Neural cell (in vitro differentiated cells): ENCODE measurements at regions not wholly inside any gene's neighbourhood (a gene's known extent, or its start where the extent isn't known, plus 50 kb on each side); places are given as distances from the start of the nearest gene placed in this dataset.

Source experiments
- H2AFZ ChIP-seq: fragments of 200-600, 300-800 bp; sonication (generic), shearing (Covaris generic); 2 replicates; pipeline ENCODE4 v1.6.0; 2014; ENCODE audit warnings: low read depth, mild to moderate bottlenecking, antibody characterized with exemption, low read length, moderate library complexity
- H3F3A ChIP-seq: fragments of 200-600 bp; shearing (Covaris generic); 2 replicates; pipeline ENCODE4 v1.6.1; 2016; ENCODE audit warnings: mild to moderate bottlenecking, moderate library complexity, mixed read lengths, antibody characterized with exemption, low read length; ENCODE audit not compliant: insufficient read depth, poor library complexity, severe bottlenecking
- H3K27ac ChIP-seq: fragments of 200-600, 300-800 bp; sonication (generic), shearing (Covaris generic); 2 replicates; pipeline ENCODE4 v1.5.1; 2014; ENCODE audit warnings: mild to moderate bottlenecking, low read length, moderate library complexity
- H3K27me3 ChIP-seq: fragments of 300-800, 200-600 bp; sonication (generic), shearing (Covaris generic); 2 replicates; pipeline ENCODE4 v1.6.0; 2014; ENCODE audit warnings: mild to moderate bottlenecking, low read depth, low read length, moderate library complexity; ENCODE audit not compliant: insufficient read depth
- H3K36me3 ChIP-seq: fragments of 300-800, 200-600 bp; sonication (generic), shearing (Covaris generic); 2 replicates; pipeline ENCODE4 v1.5.1; 2014; ENCODE audit warnings: mild to moderate bottlenecking, antibody characterized with exemption, low read length, moderate library complexity; ENCODE audit not compliant: insufficient read depth
- H3K4me2 ChIP-seq: fragments of 300-800, 200-600 bp; sonication (generic), shearing (Covaris generic); 2 replicates; pipeline ENCODE4 v1.6.0; 2014; ENCODE audit warnings: mild to moderate bottlenecking, low read length
- H3K4me3 ChIP-seq: fragments of 300-800, 200-600 bp; sonication (generic), shearing (Covaris generic); 2 replicates; pipeline ENCODE4 v1.5.1; 2014; ENCODE audit warnings: mild to moderate bottlenecking, low read length, moderate library complexity
- H3K79me2 ChIP-seq: fragments of 200-600 bp; shearing (Covaris generic); replicated peaks from 2 replicates; pipeline ENCODE4 v1.6.0; 2014; ENCODE audit warnings: mild to moderate bottlenecking, low read length, moderate library complexity; ENCODE audit not compliant: insufficient read depth
- H3K9ac ChIP-seq: fragments of 300-800, 200-600 bp; sonication (generic), shearing (Covaris generic); 2 replicates; pipeline ENCODE4 v1.6.1; 2016; ENCODE audit warnings: mild to moderate bottlenecking, low read length, mixed read lengths
- H3K9me2 ChIP-seq: fragments of 200-600 bp; shearing (Covaris generic); 2 replicates; pipeline ENCODE4 v1.6.1; 2016; ENCODE audit warnings: mild to moderate bottlenecking, low read length, mixed read lengths; ENCODE audit not compliant: insufficient read depth
- H3K9me3 ChIP-seq: fragments of 200-600, 300-800 bp; sonication (generic), shearing (Covaris generic); 2 replicates; pipeline ENCODE4 v1.6.1; 2016; ENCODE audit warnings: mild to moderate bottlenecking, mixed run types, low read length, moderate library complexity, mixed read lengths
- H4K20me1 ChIP-seq: fragments of 200-600 bp; shearing (Covaris generic); 2 replicates; pipeline ENCODE4 v1.6.1; 2016; ENCODE audit warnings: mild to moderate bottlenecking, mixed run types; ENCODE audit not compliant: insufficient read depth
- CTCF ChIP-seq: fragments of 450-650 bp; IDR thresholded peaks from 2 replicates; pipeline ENCODE4 v1.5.1; 2014; ENCODE audit warnings: antibody characterized with exemption, mild to moderate bottlenecking, moderate library complexity; ENCODE audit not compliant: poor library complexity, severe bottlenecking
- EP300 ChIP-seq: fragments of 450-650 bp; conservative IDR thresholded peaks from 2 replicates; pipeline ENCODE4 v1.6.1; 2014; ENCODE audit warnings: antibody characterized with exemption, mild to moderate bottlenecking, moderate library complexity; ENCODE audit not compliant: poor library complexity, severe bottlenecking
- EZH2 ChIP-seq: fragments of 200-600, 300-800 bp; shearing (Covaris generic), sonication (generic); IDR thresholded peaks from 2 replicates; pipeline ENCODE4 v1.6.1; 2014; ENCODE audit warnings: antibody characterized with exemption, low read length, borderline replicate concordance, mild to moderate bottlenecking; ENCODE audit not compliant: insufficient read depth, poor library complexity, severe bottlenecking
- MXI1 ChIP-seq: fragments of 450-650 bp; conservative IDR thresholded peaks from 2 replicates; pipeline ENCODE4 v1.6.1; 2014; ENCODE audit warnings: antibody characterized with exemption, mild to moderate bottlenecking; ENCODE audit not compliant: poor library complexity, severe bottlenecking
- POLR2AphosphoS5 ChIP-seq: IDR thresholded peaks from 2 replicates; pipeline ENCODE4 v1.6.1; 2012
- RAD21 ChIP-seq: fragments of 450-650 bp; conservative IDR thresholded peaks from 2 replicates; pipeline ENCODE4 v1.6.1; 2014; ENCODE audit warnings: antibody characterized with exemption, mild to moderate bottlenecking, moderate library complexity
- SMC3 ChIP-seq: fragments of 450-650 bp; conservative IDR thresholded peaks from 2 replicates; pipeline ENCODE4 v1.6.1; 2014; ENCODE audit warnings: antibody characterized with exemption, mild to moderate bottlenecking, moderate library complexity; ENCODE audit not compliant: poor library complexity
- TAF1 ChIP-seq: IDR thresholded peaks from 2 replicates; pipeline ENCODE4 v1.6.1; 2012; ENCODE audit warnings: low read depth
- TF ChIP-seq, protein P1 (sequence below): IDR thresholded peaks from 2 replicates; pipeline ENCODE4 v1.6.1; 2012; ENCODE audit warnings: borderline replicate concordance

DNA sequence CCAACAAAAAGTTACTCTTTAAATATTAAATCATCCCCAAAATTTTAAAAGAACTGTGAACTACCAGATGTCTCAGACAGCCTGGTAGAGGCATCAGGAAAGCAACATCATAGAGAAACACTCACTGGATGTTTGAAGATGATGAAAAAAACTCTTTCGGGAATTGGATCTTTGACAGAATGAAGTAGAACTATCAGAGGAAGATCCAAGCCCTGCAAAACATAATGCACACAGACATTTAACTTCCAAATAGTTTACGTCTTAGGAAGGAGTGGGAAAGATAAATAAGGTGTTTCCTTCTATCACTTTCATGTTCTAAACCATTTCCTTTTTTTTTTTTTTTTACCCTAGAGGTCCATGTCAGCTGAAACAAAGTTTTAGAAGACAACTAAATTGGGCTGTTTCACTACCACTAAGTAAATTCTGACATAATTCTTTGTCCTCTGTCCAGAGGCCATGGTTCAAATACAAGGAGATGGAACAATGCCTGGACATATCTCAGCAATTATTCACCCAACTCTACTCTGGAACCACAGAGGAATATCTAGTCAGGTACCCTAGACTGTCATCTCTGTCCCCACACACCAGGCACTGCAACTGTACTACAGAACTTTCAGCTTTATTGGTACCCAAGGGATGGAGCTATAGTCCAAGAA, 217.7 kb upstream of the INTU start:
- Histone ChIP-seq H3K27me3 (no peaks in the 10 kb centered on the region), H3K4me2 (no peak overlapping the region), H3F3A (no peaks in the 10 kb centered on the region), H3K9me3 (no peaks in the 10 kb centered on the region), H3K79me2 (no peaks in the 10 kb centered on the region), H3K27ac (no peak overlapping the region), H3K9ac (no peak overlapping the region), H2AFZ (no peak overlapping the region), H4K20me1 (no peaks in the 10 kb centered on the region), H3K36me3 (no peaks in the 10 kb centered on the region), H3K4me3 (no peak overlapping the region), H3K9me2 (no peaks in the 10 kb centered on the region)
- no peak for TF ChIP-seq RAD21
- TF ChIP-seq EZH2: no peak
- no peak for TF ChIP-seq POLR2AphosphoS5
- no peak for TF ChIP-seq MXI1
- TF ChIP-seq, protein P1, sequence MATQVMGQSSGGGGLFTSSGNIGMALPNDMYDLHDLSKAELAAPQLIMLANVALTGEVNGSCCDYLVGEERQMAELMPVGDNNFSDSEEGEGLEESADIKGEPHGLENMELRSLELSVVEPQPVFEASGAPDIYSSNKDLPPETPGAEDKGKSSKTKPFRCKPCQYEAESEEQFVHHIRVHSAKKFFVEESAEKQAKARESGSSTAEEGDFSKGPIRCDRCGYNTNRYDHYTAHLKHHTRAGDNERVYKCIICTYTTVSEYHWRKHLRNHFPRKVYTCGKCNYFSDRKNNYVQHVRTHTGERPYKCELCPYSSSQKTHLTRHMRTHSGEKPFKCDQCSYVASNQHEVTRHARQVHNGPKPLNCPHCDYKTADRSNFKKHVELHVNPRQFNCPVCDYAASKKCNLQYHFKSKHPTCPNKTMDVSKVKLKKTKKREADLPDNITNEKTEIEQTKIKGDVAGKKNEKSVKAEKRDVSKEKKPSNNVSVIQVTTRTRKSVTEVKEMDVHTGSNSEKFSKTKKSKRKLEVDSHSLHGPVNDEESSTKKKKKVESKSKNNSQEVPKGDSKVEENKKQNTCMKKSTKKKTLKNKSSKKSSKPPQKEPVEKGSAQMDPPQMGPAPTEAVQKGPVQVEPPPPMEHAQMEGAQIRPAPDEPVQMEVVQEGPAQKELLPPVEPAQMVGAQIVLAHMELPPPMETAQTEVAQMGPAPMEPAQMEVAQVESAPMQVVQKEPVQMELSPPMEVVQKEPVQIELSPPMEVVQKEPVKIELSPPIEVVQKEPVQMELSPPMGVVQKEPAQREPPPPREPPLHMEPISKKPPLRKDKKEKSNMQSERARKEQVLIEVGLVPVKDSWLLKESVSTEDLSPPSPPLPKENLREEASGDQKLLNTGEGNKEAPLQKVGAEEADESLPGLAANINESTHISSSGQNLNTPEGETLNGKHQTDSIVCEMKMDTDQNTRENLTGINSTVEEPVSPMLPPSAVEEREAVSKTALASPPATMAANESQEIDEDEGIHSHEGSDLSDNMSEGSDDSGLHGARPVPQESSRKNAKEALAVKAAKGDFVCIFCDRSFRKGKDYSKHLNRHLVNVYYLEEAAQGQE: no peak
- no peak for TF ChIP-seq EP300
- no peak for TF ChIP-seq SMC3
- TF ChIP-seq TAF1: no peak
- no peak for TF ChIP-seq CTCF

DNA sequence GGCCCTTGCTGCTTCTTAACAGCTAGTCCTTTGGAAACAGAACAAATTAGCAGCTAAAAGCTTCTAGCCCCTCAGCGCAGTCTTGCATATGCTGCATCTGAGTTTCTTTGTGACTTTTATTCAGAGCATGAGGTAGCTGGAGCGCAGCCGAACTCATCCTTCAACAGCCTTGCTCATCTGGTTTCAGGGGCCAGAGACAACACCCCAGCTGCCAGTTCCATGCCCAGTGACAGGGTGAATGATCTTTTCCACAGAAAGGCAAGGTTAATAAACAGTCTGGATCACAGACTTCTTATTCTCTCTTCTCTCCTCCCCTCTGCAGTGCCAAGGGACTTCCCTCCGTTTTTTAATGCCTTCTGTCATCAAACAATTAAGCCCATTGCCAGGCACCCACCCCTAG, 216.6 kb upstream of the INTU start:
- Histone ChIP-seq H3K36me3 (no peaks in the 10 kb centered on the region), H2AFZ (no peak overlapping the region), H3K27ac (no peak overlapping the region), H3K9ac (no peak overlapping the region), H3K27me3 (no peaks in the 10 kb centered on the region), H3K4me3 (no peak overlapping the region), H3K9me3 (no peaks in the 10 kb centered on the region), H4K20me1 (no peaks in the 10 kb centered on the region), H3K4me2 (no peak overlapping the region), H3K79me2 (no peaks in the 10 kb centered on the region), H3F3A (no peaks in the 10 kb centered on the region), H3K9me2 (no peaks in the 10 kb centered on the region)
- TF ChIP-seq EP300: no peak
- TF ChIP-seq SMC3: no peak
- TF ChIP-seq RAD21: no peak
- no peak for TF ChIP-seq MXI1
- no peak for TF ChIP-seq EZH2
- no peak for TF ChIP-seq TAF1
- TF ChIP-seq, protein P1: no peak
- TF ChIP-seq POLR2AphosphoS5: no peak
- no peak for TF ChIP-seq CTCF
